BJ (cell line): ENCODE measurements at regions not wholly inside any gene's neighbourhood (a gene's known extent, or its start where the extent isn't known, plus 50 kb on each side); places are given as distances from the start of the nearest gene placed in this dataset.

Experiments used
- CTCF ChIA-PET: fragments of 350-600 bp; formaldehyde crosslinking; extraction: SDS; loops from one replicate; lab custom pipeline; 2021; ENCODE audit warnings: antibody characterized with exemption, inconsistent platforms; lab: Yijun Ruan, JAX
- POLR2A ChIA-PET: fragments of 300-600 bp; sonication (Branson Sonifier 250); formaldehyde crosslinking; extraction: SDS; loops from one replicate; lab custom pipeline; 2021; ENCODE audit warnings: antibody characterized with exemption; lab: Charles Lee
- DNase-seq: peaks from one replicate; pipeline ENCODE4 v3.0.0-alpha.2; 2011; ENCODE audit warnings: low read depth
- H3K27me3 ChIP-seq: 2 replicates; pipeline ENCODE4 v1.6.0; 2011; ENCODE audit warnings: low read length; ENCODE audit not compliant: control insufficient read depth, insufficient read depth
- H3K36me3 ChIP-seq: 2 replicates; pipeline ENCODE4 v1.5.1; 2011; ENCODE audit warnings: low read length; ENCODE audit not compliant: control insufficient read depth, insufficient read depth
- H3K4me3 ChIP-seq: 2 replicates; pipeline ENCODE4 v1.5.1; 2011; ENCODE audit warnings: low read depth, mild to moderate bottlenecking, control low read depth, low read length
- CTCF ChIP-seq: IDR thresholded peaks from 2 replicates; pipeline ENCODE4 v1.5.1; 2011; ENCODE audit warnings: low read depth, mild to moderate bottlenecking, control low read depth, inconsistent platforms, low read length, moderate library complexity; ENCODE audit not compliant: insufficient read depth

- no peak overlapping the region for H3K4me3 ChIP-seq
- H3K27me3 ChIP-seq = no peaks in the 10 kb centered on the region
- no peak for TF ChIP-seq CTCF
- ChIA-PET CTCF (interaction anchor here (1.1 to 1.7 kb wide), 2 partner anchors 8 to 168 kb away, joined by 3 to 5 read pairs; no protein-coding TSS in a partner anchor), POLR2A (no interaction called here)
- no peaks in the 10 kb centered on the region for H3K36me3 ChIP-seq
- DNase-seq = no peak
Observed at GRCh38 chr9:99436616-99437015, 214.5 kb downstream of the SEC61B start.

- Histone ChIP-seq H3K27me3 (no peaks in the 10 kb centered on the region), H3K36me3 (no peaks in the 10 kb centered on the region), H3K4me3 (no peak overlapping the region)
- ChIA-PET POLR2A (no interaction called here), CTCF (interaction anchor here (1.1 to 1.4 kb wide), 2 partner anchors 22 to 169 kb away, joined by 3 to 4 read pairs; no protein-coding TSS in a partner anchor)
- no peak for TF ChIP-seq CTCF
- DNase-seq = no peak
Observed at GRCh38 chr9:99437145-99437544, 215.1 kb downstream of the SEC61B start.

- Histone ChIP-seq H3K27me3 (no peaks in the 10 kb centered on the region), H3K36me3 (no peaks in the 10 kb centered on the region), H3K4me3 (no peak overlapping the region)
- no peak for TF ChIP-seq CTCF
- no peak for DNase-seq
- ChIA-PET CTCF (no interaction called here), POLR2A (no interaction called here)
Observed at GRCh38 chr9:99438596-99438995, 216.5 kb downstream of the SEC61B start.

- Histone ChIP-seq H3K4me3 (no peak overlapping the region), H3K27me3 (no peaks in the 10 kb centered on the region), H3K36me3 (no peaks in the 10 kb centered on the region)
- ChIA-PET CTCF (no interaction called here), POLR2A (no interaction called here)
- no peak for TF ChIP-seq CTCF
- DNase-seq = no peak
Observed at GRCh38 chr9:99441829-99442228, 219.7 kb downstream of the SEC61B start.

- H3K36me3 ChIP-seq = no peaks in the 10 kb centered on the region
- ChIA-PET POLR2A (no interaction called here), CTCF (interaction anchor here (0.9 to 1.9 kb wide), 10 partner anchors 10 to 180 kb away, joined by 3 to 5 read pairs (median 4); no protein-coding TSS in a partner anchor)
- TF ChIP-seq CTCF = no peak
- H3K4me3 ChIP-seq = no peak overlapping the region
- DNase-seq = peak; percentile 72
- H3K27me3 ChIP-seq = no peaks in the 10 kb centered on the region
Observed at GRCh38 chr9:99445371-99445891, 223.3 kb downstream of the SEC61B start.
